HCT116 (cell line): ENCODE measurements at regions not wholly inside any gene's neighbourhood (a gene's known extent, or its start where the extent isn't known, plus 50 kb on each side); places are given as distances from the start of the nearest gene placed in this dataset.

Experiments
- ATAC-seq: fragments of 200-7000 bp; cut with Tn5 transposase; 2 replicates; pipeline ENCODE4 v1.9.1; 2020; ENCODE audit warnings: mild to moderate bottlenecking, moderate library complexity
- BruUV-seq: library from RNA; stranded (reverse); fragments of 400-500 nt; replicated peaks from 2 replicates; lab custom pipeline; 2021; lab: Mats Ljungman, UMichigan
- CTCF ChIA-PET: fragments of 300-600 bp; sonication (Branson Sonifier 250); formaldehyde crosslinking; loops from one replicate; lab custom pipeline; 2021; ENCODE audit warnings: antibody characterized with exemption; lab: Charles Lee
- POLR2A ChIA-PET: fragments of 300-600, 350-600 bp; sonication (Branson Sonifier 250); formaldehyde crosslinking; loops from one replicate; lab custom pipeline; 2021; ENCODE audit warnings: antibody characterized with exemption; lab: Charles Lee
- RAD21 ChIA-PET, 2 experiments: fragments of 300-600 bp; sonication (Branson Sonifier 250); formaldehyde crosslinking; loops; one replicate each; lab custom pipeline; 2023; ENCODE audit warnings: low total read pairs in 2 of 2; ENCODE audit not compliant: uncharacterized antibody in 2 of 2, unreplicated experiment in 2 of 2, low non-redundant PET in 1 of 2; lab: Charles Lee
- DNase-seq: peaks from one replicate; pipeline ENCODE4 v3.0.0-alpha.2; 2010; ENCODE audit warnings: low read depth, low spot score
- H2AFZ ChIP-seq: fragments of 200-600 bp; shearing (Covaris generic), sonication (generic); 2 replicates; pipeline ENCODE4 v1.6.1; 2017; ENCODE audit warnings: low read depth, mixed run types, mixed read lengths, antibody characterized with exemption, low read length; ENCODE audit not compliant: poor library complexity, severe bottlenecking
- H3K27ac ChIP-seq: 2 replicates; pipeline ENCODE4 v1.5.1; 2012; ENCODE audit warnings: low read depth, low read length
- H3K27me3 ChIP-seq: fragments of 200-600 bp; sonication (generic); 2 replicates; pipeline ENCODE4 v1.6.1; 2016; ENCODE audit warnings: mixed run types, low read length, mixed read lengths; ENCODE audit not compliant: insufficient read depth
- H3K36me3 ChIP-seq, 2 experiments: fragments of 200-500 bp in 1 of 2; fragments of 200-600 bp in 1 of 2; sonication (Bioruptor generic) in 1 of 2; sonication (generic) in 1 of 2; 2 replicates each; pipeline versions ENCODE4 v1.5.1 to v1.6.1; 2014 to 2016; ENCODE audit warnings: low read length in 2 of 2, inconsistent platforms in 1 of 2, mixed read lengths in 1 of 2, mixed run types in 1 of 2; ENCODE audit not compliant: insufficient read depth in 2 of 2, control insufficient read depth in 1 of 2
- H3K4me1 ChIP-seq, 2 experiments: fragments of 200-600 bp in 1 of 2; sonication (generic) in 1 of 2; 2 replicates each; pipeline versions ENCODE4 v1.5.1 to v1.6.1; 2012 to 2017; ENCODE audit warnings: low read length in 2 of 2, inconsistent platforms in 1 of 2, mild to moderate bottlenecking in 1 of 2, mixed read lengths in 1 of 2, mixed run types in 1 of 2, moderate library complexity in 1 of 2; ENCODE audit not compliant: insufficient read depth in 2 of 2, control insufficient read depth in 1 of 2
- H3K4me2 ChIP-seq: fragments of 200-600 bp; sonication (generic); 2 replicates; pipeline ENCODE4 v1.6.1; 2017; ENCODE audit warnings: mixed run types, low read length, mixed read lengths
- H3K4me3 ChIP-seq, 2 experiments: fragments of 200-600 bp in 1 of 2; sonication (generic) in 1 of 2; replicated peaks in 1 of 2; 2 replicates each; pipeline ENCODE4 v1.5.1; 2011 to 2016; ENCODE audit warnings: low read length in 2 of 2, control low read depth in 1 of 2, low read depth in 1 of 2, mild to moderate bottlenecking in 1 of 2, mixed read lengths in 1 of 2, mixed run types in 1 of 2
- H3K79me2 ChIP-seq: fragments of 200-600 bp; sonication (generic); 2 replicates; pipeline ENCODE4 v1.6.1; 2017; ENCODE audit warnings: mild to moderate bottlenecking, mixed run types, low read length, moderate library complexity, mixed read lengths; ENCODE audit not compliant: insufficient read depth
- H3K9ac ChIP-seq: fragments of 200-600 bp; sonication (generic); 2 replicates; pipeline ENCODE4 v1.6.1; 2016; ENCODE audit warnings: low read length, mixed read lengths
- H3K9me2 ChIP-seq: fragments of 200-600 bp; sonication (generic), shearing (Covaris generic); 2 replicates; pipeline ENCODE4 v1.6.1; 2017; ENCODE audit warnings: mixed run types, mild to moderate bottlenecking, moderate library complexity; ENCODE audit not compliant: insufficient read depth
- H3K9me3 ChIP-seq, 2 experiments: fragments of 200-500 bp in 1 of 2; fragments of 200-600 bp in 1 of 2; sonication (Bioruptor generic) in 1 of 2; sonication (generic) in 1 of 2; 2 replicates each; pipeline ENCODE4 v1.6.1; 2014 to 2017; ENCODE audit warnings: low read length in 2 of 2, mixed read lengths in 2 of 2, inconsistent platforms in 1 of 2, low read depth in 1 of 2, mild to moderate bottlenecking in 1 of 2, mixed run types in 1 of 2, moderate library complexity in 1 of 2; ENCODE audit not compliant: control insufficient read depth in 1 of 2, insufficient read depth in 1 of 2
- H4K20me1 ChIP-seq: fragments of 200-600 bp; sonication (generic), shearing (Covaris generic); 2 replicates; pipeline ENCODE4 v1.6.1; 2017; ENCODE audit warnings: mixed run types, mild to moderate bottlenecking, moderate library complexity; ENCODE audit not compliant: insufficient read depth
- ATF3 ChIP-seq: IDR thresholded peaks from 2 replicates; pipeline ENCODE4 v1.6.1; 2012
- CBX3 ChIP-seq: IDR thresholded peaks from 2 replicates; pipeline ENCODE4 v1.6.1; 2012; ENCODE audit warnings: low read depth
- CEBPB ChIP-seq: IDR thresholded peaks from 2 replicates; pipeline ENCODE4 v1.6.1; 2012; ENCODE audit warnings: low read depth
- CTCF ChIP-seq, 3 experiments: fragments of 200-600 bp in 1 of 3; sonication (generic) in 1 of 3; IDR thresholded peaks in 2 of 3; conservative IDR thresholded peaks in 1 of 3; 2 replicates each; pipeline ENCODE4 v1.5.1; 2012 to 2017; ENCODE audit warnings: low read depth in 2 of 3, low read length in 2 of 3, antibody characterized with exemption in 1 of 3, borderline replicate concordance in 1 of 3, control low read depth in 1 of 3, mild to moderate bottlenecking in 1 of 3, mixed read lengths in 1 of 3, mixed run types in 1 of 3, moderate library complexity in 1 of 3; ENCODE audit not compliant: insufficient read depth in 1 of 3
- JUND ChIP-seq: IDR thresholded peaks from 2 replicates; pipeline ENCODE4 v1.6.1; 2012
- POLR2A ChIP-seq: IDR thresholded peaks from 2 replicates; pipeline ENCODE4 v1.7.0; 2011; ENCODE audit warnings: borderline replicate concordance; ENCODE audit not compliant: insufficient read depth, insufficient read length; ENCODE audit errors: extremely low read depth
- POLR2AphosphoS5 ChIP-seq: IDR thresholded peaks from 2 replicates; pipeline ENCODE4 v1.6.1; 2011; ENCODE audit warnings: mild to moderate bottlenecking, low read depth, low read length, moderate library complexity
- RAD21 ChIP-seq: IDR thresholded peaks from 2 replicates; pipeline ENCODE4 v1.6.1; 2012; ENCODE audit warnings: low read depth, mild to moderate bottlenecking
- SIN3A ChIP-seq: IDR thresholded peaks from 2 replicates; pipeline ENCODE4 v1.6.1; 2012; ENCODE audit warnings: low read depth
- SP1 ChIP-seq: IDR thresholded peaks from 2 replicates; pipeline ENCODE4 v1.6.1; 2012; ENCODE audit warnings: low read depth
- SRF ChIP-seq: IDR thresholded peaks from 2 replicates; pipeline ENCODE4 v1.6.1; 2012; ENCODE audit warnings: low read depth
- TCF7L2 ChIP-seq: IDR thresholded peaks from 2 replicates; pipeline ENCODE4 v1.7.0; 2011; ENCODE audit warnings: borderline replicate concordance, inconsistent platforms; ENCODE audit not compliant: insufficient read depth, insufficient read length; ENCODE audit errors: extremely low read depth
- YY1 ChIP-seq: IDR thresholded peaks from 2 replicates; pipeline ENCODE4 v1.6.1; 2011; ENCODE audit warnings: low read length, low read depth, moderate library complexity, mild to moderate bottlenecking; ENCODE audit not compliant: insufficient replicate concordance; ENCODE audit errors: extremely low read depth
- ZBTB33 ChIP-seq: IDR thresholded peaks from 2 replicates; pipeline ENCODE4 v1.6.1; 2011; ENCODE audit warnings: mild to moderate bottlenecking, low read length, moderate library complexity; ENCODE audit not compliant: insufficient replicate concordance; ENCODE audit errors: extremely low read depth
- ZFX ChIP-seq: fragments of 450-650 bp; IDR thresholded peaks from 2 replicates; pipeline ENCODE4 v1.6.1; 2017
- intact Hi-C: fragments of 100-400 bp; cut with micrococcal nuclease; formaldehyde crosslinking; loops from 2 replicates; pipeline ENCODE4 v1.10.0; 2022

- ChIA-PET POLR2A (no interaction called here), RAD21 (no interaction called here), CTCF (no interaction called here)
- no peaks in the 10 kb centered on the region for H4K20me1 ChIP-seq
- H3K27ac ChIP-seq, result no peak overlapping the region
- TF ChIP-seq TCF7L2 (no peak), JUND (no peak), CEBPB (no peak), SP1 (no peak), RAD21 (no peak), ZBTB33 (no peak), YY1 (no peak)
- H2AFZ ChIP-seq, result no peak overlapping the region
- H3K27me3 ChIP-seq, result no peaks in the 10 kb centered on the region
- H3K4me2 ChIP-seq, result no peak overlapping the region
- no peak overlapping the region for H3K4me3 ChIP-seq
- intact Hi-C loops, result no loop called here
- no peaks in the 10 kb centered on the region for H3K36me3 ChIP-seq
- H3K4me1 ChIP-seq, result no peaks in the 10 kb centered on the region
- no peak for ATAC-seq
- DNase-seq, result no peak
- no TSS peak for BruUV-seq
- no peak overlapping the region for H3K9ac ChIP-seq
- no peaks in the 10 kb centered on the region for H3K9me2 ChIP-seq
- no peaks in the 10 kb centered on the region for H3K9me3 ChIP-seq
- H3K79me2 ChIP-seq, result no peaks in the 10 kb centered on the region
Measured at GRCh38 chrY:8422906-8423305, 914.4 kb upstream of the TSPY4 start.

GRCh38 chrY:8426433-8426832 is 910.8 kb upstream of the TSPY4 start:
- Histone ChIP-seq H3K9ac (no peak overlapping the region), H2AFZ (no peak overlapping the region), H3K4me3 (no peak overlapping the region), H3K9me2 (no peaks in the 10 kb centered on the region), H3K79me2 (no peaks in the 10 kb centered on the region), H3K36me3 (no peaks in the 10 kb centered on the region), H3K9me3 (no peaks in the 10 kb centered on the region)
- no TSS peak for BruUV-seq
- ChIA-PET CTCF (no interaction called here), POLR2A (no interaction called here), RAD21 (no interaction called here)
- ATAC-seq, result no peak
- intact Hi-C loops, result no loop called here
- TF ChIP-seq SRF (no peak), CTCF (IDR thresholded peaks at IDR 0.05 in 2 of 3, conservative IDR thresholded peaks at IDR 0.05 in 1 of 3; ENCODE audit: borderline replicate concordance in 1 of 3, insufficient read depth in 1 of 3, low read depth in 2 of 3, low read length in 2 of 3) (no peak), JUND (no peak), CBX3 (no peak), ZFX (no peak), TCF7L2 (no peak), POLR2AphosphoS5 (no peak), POLR2A (no peak), SIN3A (no peak), YY1 (no peak), ATF3 (no peak)
- TF ChIP-seq, all 23 proteins: peak for 0
- no peaks in the 10 kb centered on the region for H4K20me1 ChIP-seq
- no peak overlapping the region for H3K27ac ChIP-seq
- no peak for DNase-seq
- H3K27me3 ChIP-seq, result no peaks in the 10 kb centered on the region
- H3K4me2 ChIP-seq, result no peak overlapping the region
- H3K4me1 ChIP-seq, result no peaks in the 10 kb centered on the region
